Urothelium cell line (cell line): ENCODE measurements at regions not wholly inside any gene's neighbourhood (a gene's known extent, or its start where the extent isn't known, plus 50 kb on each side); places are given as distances from the start of the nearest gene placed in this dataset.
A peak's percentile ranks its signal among the peaks of the same experiment; 100 is the strongest.

Source experiments
- DNase-seq: peaks from one replicate; pipeline ENCODE4 v3.0.0; 2011; ENCODE audit warnings: low spot score, mixed read lengths
- FAIRE-seq: peaks from 2 replicates; lab custom pipeline; 2011; peaks lifted over from hg19 to GRCh38; lab: Jason Lieb, UNC

- no peak for DNase-seq
- FAIRE-seq: no peak
Observed at GRCh38 chr3:164477403-164477802, 600.9 kb downstream of the SI start.

- no peak for FAIRE-seq
- no peak for DNase-seq
Observed at GRCh38 chr3:164476631-164477030, 601.7 kb downstream of the SI start.

- FAIRE-seq: no peak
- no peak for DNase-seq
Observed at GRCh38 chr3:164470471-164470870, 607.8 kb downstream of the SI start.

DNA sequence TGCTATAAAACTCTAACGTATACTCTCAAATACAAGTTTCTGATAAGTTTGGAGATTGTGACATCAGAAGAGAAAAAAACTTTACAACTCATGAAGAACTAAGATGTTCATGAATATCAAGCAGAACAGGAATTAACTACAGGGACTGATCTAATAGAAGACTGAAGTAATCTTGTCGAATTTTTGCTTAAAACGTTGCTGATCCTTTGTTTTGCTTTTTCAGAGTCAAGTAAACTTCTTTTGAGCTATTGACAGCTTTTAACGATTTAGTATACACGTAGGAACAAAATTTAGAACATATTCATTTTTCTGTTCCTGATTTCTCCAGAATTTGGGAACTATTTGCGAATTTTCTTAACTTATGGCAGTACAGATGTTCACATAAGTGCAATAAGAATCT lies 610.2 kb downstream of the SI start:
- DNase-seq: no peak
- FAIRE-seq: no peak

- DNase-seq (no peak), FAIRE-seq (no peak)
Observed at GRCh38 chr3:164467007-164467406, 611.3 kb downstream of the SI start.

DNA sequence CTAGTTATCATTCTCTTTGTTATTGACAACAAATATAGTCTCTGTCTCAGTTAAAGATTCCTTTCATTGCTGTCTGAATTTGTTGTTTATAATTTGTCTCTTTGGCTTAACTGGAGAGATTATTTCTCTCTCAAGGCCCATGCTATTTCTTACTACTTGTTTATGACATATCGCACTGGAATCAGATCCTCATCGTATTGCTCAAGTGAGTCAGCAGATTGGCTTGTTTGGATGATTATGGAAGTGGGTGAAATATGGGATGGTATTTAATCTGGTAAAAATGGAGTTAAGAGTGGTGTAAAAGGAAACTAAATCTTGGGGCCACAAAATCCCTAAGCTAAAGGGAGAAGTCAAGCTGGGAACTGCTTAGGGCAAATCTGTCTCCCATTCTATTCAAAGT lies 613.1 kb downstream of the SI start:
- DNase-seq (peak; percentile 17), FAIRE-seq (peak; percentile 9)

DNA sequence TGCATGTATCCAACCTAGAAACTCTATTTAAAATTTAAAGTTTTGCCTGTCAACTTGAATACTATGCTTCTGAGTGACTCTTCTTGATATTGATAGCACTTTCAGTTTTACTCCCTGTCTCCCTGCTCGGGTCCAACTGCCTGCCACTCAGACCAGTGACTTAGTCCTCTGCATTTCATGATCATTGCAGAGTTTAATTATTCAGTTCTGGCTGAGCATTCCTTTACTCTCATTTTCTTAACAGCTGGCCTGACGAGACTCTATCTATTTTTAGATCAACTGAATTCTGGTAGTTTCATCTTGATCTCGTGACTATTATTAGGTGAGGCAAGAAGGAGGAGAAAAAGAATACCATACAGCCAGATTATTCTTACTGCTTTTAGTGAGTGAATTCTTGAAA lies 617.4 kb downstream of the SI start:
- FAIRE-seq (no peak), DNase-seq (no peak)

- DNase-seq: no peak
Observed at GRCh38 chr3:164459521-164460151, 618.7 kb downstream of the SI start.

GRCh38 chr3:164458986-164459385 lies 619.3 kb downstream of the SI start:
- DNase-seq (no peak), FAIRE-seq (no peak)

More at GRCh38 chr3:164459521-164460151, 618.7 kb downstream of the SI start:
- no peak for FAIRE-seq

DNA sequence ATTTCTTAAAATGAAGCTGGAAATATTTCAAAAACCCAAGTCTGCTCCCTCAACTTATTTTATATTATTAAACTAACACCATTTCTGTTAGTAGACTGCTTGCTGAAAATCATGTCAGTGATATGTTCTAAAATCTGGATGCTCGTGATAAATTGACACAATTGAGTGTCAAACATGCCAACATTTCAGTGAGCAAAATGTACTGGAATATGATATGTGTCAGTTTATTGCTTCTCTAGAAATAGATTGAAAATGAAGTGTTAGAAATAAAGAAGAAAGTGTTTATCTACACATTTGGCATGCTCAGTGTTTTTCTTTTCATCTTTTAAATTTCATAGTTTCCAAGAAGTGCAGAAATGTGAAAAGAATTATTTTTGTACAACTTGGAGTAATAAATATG lies 624.6 kb downstream of the SI start:
- FAIRE-seq (no peak), DNase-seq (no peak)

DNA sequence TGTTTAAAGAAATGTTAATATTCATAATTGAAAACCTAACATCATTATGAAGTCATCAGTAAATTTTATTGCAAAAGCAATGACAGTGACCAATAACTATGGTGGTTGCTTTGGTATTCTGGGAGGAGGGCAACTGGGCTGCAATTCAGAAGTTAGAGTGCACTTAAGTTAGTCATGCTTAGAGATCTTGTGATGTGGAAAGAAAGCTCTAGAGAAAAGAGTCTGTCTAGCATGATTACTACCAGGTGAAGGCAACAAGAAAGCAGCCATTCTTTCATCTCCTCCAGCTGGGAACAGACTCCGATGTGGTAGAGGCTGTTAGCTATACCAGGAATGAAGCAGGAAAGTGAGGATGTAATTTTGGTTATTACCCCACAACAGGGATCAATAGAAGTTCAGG lies 625.6 kb downstream of the SI start:
- no peak for DNase-seq
- no peak for FAIRE-seq

DNA sequence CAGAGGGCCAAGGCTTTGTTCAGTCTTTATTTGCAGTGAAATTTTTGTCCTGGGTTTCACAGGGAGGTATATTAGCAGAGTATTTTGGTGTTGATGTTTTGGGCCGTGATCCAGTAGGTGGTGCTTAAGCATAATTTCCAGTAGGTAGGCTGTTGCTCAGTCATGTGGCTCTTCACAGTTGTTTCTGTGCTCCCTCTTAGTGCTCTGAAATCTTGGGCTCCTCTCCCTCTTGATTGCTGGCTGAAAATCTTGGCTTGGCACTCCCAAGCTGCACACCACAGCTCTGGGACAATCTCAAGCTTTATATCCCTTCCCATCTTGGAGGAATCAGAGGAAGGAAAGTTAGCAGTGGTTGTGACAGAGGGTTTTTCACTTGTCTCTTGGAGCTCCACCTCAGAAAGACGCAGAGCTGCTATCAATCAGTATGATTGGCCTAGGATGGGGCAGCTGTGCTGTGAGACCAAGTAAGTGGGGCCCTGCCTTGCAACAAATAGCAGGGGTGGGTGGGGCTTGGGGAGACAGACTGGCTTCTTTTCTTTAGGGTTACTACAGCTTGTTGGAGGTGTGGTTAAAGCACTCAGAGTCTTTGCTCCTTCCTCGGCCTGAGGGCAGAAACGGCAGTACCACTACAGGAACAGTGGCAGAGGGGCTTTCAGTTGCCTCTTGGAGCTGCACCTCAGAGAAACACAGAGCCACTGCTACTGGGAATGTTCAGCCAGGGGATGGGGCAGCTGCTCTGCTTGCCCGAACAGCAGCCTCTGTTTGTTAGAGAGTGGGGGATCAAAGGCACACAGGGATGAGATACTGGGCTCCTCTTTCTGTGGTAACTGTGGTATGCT lies 627.0 kb downstream of the SI start:
- FAIRE-seq: no peak
- no peak for DNase-seq

DNA sequence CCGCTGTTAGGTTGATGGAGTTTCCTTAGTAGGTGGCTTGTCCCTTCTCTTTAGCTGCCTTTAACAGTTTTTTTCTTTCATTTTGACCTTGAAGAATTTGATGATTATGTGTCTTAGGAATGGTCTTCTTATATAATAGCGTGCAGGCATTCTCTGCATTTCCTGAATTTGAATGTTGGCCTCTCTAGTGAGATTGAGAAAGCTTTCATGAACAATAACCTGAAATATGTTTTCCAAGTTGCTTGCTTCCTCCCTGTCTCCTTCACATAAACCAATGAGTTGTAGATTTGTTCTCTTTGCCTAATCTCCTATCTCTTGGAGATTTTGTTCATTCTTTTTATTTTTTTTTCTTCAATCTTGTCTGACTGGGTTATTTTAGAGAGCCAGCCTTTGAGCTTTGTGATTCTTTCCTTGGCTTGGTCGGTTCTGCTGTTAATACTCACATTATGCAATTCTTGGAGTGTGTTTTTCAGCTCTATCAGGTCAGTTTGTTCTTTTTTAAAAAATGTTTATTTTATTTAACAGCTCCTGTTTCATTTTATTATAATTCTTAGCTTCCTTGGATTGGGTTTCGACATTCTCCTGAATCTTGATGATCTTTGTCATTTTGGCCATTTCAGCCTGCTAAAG lies 627.9 kb downstream of the SI start:
- no peak for DNase-seq
- FAIRE-seq: no peak

DNA sequence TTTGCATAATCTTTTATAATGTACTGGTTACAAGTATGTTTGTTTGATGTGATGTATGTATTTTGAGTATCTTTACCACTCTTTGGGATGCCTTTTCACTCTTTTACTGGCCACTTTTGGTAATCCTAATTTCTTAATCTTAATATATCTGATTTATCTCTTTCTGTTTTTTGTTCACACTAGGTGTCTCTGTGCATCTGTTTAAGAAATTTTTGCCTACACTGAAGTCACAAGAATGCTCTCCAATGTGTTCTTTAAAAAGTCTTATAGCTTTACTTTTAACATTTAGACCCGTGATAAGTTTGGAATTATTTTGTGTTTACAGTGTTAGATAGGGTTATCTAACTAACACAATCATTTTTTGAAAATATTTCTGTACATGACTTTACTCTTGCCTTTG lies 659.1 kb downstream of the SI start:
- DNase-seq (no peak), FAIRE-seq (no peak)

DNA sequence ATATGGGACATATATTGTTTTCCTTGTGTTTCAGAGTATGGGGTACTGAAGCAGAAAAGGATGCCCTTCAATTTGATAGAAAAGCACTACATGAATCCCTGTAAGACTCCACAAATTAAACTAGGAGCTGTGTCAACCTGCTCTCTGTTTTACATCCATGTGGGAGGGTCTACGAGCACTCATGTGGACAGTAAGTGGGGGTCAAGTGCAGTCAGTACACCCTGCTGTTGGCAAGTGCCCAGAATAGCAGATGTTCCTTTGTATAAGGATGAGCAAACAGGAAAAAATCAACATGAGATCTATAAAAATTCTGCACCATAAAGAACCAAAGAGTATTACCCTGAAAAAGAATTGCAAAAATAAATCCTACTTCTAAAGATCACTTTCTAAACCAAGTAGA lies 659.9 kb downstream of the SI start:
- no peak for DNase-seq
- no peak for FAIRE-seq

DNA sequence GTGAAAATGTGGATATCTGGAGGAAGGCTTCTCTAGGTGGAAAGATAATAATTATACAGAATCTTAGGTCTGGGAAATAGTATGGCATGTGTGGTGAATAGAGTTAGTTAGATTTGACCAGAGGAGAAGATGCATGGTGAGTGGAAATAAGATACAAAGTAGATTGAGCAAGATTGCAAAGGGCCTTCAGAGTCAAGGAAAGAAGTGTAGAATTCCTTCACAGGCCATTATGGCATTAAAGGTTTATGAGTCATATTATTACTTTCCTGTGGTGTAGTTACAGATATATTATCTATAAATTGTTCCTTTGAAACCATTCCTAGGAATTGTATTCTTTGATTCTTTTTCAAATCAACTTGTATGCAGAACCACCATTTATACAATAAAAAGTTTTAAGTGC lies 660.3 kb downstream of the SI start:
- DNase-seq (no peak), FAIRE-seq (no peak)

- FAIRE-seq: no peak
- no peak for DNase-seq
Observed at GRCh38 chr3:164416491-164417222, 661.6 kb downstream of the SI start.

DNA sequence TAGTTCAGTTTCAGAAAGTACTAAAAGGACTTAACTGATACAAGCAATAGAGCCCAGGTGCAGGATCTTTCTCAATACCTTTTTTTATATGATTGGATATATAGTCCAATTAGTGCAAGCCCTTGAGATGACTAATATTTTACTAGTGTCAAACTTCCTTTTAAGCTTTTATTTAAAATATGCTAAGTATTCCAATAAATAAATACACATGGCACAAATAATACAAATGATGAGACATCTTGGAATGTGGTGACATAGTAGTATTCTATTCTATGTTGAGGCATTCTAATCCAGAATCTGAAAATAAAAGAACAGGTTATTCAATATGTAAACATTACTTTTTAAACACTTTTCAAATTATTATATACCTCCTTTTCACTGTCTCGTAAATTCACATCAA lies 670.0 kb downstream of the SI start:
- DNase-seq (no peak), FAIRE-seq (no peak)

DNA sequence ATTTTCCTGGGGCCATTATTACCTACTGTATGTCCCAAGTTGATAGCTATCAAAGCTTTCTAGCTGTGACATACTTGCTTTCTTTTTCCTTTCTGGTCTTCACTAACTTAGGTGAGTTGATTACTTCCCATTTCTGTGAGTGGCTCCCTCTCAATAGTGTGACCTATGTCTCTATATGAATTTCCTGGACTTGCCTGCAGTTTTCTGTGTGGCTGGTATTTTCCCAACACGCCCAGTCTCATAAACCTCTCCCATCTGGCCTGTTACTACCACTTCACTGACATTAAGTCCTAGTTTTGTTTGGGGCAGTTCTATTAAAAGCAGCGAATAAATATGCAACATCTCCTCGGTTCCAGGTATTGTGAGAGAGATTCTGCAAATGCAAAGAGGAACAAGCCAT lies 671.2 kb downstream of the SI start:
- FAIRE-seq (no peak), DNase-seq (no peak)

DNA sequence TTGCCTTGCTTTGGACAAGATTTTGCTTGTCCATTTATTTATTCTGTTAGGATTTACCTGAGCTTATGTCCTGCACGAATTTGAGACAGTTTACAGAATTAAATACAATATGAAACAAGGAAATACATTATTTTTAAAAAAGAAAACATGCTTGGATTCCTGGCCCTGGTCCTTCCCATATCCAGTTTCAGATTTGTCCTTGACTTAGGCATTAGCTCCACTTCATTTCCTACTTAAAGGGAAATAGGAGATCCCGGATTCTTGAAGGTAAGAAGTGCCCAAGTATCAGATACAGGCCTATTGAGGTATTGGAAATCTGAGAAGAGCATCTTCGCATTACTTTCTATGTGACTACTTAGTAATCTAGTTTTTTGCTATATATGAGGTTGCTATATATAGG lies 672.0 kb downstream of the SI start:
- DNase-seq (no peak), FAIRE-seq (no peak)

DNA sequence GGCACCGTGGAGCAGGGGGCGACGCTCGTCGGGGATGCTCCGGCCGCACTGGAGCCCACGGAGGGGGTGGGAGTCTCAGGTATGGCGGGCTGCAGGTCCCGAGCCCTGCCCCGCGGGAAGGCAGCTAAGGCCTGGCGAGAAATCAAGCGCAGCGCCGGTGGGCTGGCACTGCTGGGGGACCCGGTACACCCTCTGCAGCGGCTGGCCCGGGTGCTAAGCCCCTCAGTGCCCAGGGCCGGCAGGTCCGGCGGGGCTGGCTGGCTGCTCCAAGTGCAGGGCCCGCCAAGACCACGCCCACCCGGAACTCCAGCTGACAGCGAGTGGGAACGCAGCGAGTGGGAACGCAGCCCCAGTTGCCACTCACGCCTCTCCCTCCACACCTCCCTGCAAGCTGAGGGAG lies 676.4 kb downstream of the SI start:
- DNase-seq (no peak), FAIRE-seq (no peak)
